Tibial nerve (tissue), 4 donors: ENCODE measurements at regions not wholly inside any gene's neighbourhood (a gene's known extent, or its start where the extent isn't known, plus 50 kb on each side); places are given as distances from the start of the nearest gene placed in this dataset.

Experiments
- DNase-seq, 2 donors: peaks; one replicate each; pipeline ENCODE4 v3.0.0-alpha.2; 2019; ENCODE audit warnings: low spot score in 2 of 2
- H3K27ac ChIP-seq, 4 donors: fragments of 200-600 bp; sonication (generic) in 3 of 4; one replicate each; pipeline ENCODE4 v1.5.1; 2017 to 2019; ENCODE audit warnings: mild to moderate bottlenecking in 1 of 4
- H3K27me3 ChIP-seq, 2 donors: fragments of 200-600 bp; sonication (generic) in 1 of 2; one replicate each; pipeline versions ENCODE4 v1.5.1 to v1.6.0; 2017 to 2019
- H3K36me3 ChIP-seq, 3 donors: fragments of 200-600 bp; sonication (generic); one replicate each; pipeline ENCODE4 v1.5.1; 2018 to 2019
- H3K4me1 ChIP-seq, 4 donors: fragments of 200-600 bp; sonication (generic) in 3 of 4; one replicate each; pipeline ENCODE4 v1.5.1; 2017 to 2019
- H3K4me3 ChIP-seq, 4 donors: fragments of 200-600 bp; sonication (generic) in 3 of 4; one replicate each; pipeline ENCODE4 v1.5.1; 2017 to 2019; ENCODE audit warnings: mild to moderate bottlenecking in 1 of 4, moderate library complexity in 1 of 4
- H3K9me3 ChIP-seq, 4 donors: fragments of 200-600 bp; sonication (generic) in 3 of 4; one replicate each; pipeline ENCODE4 v1.5.1; 2017 to 2019
- EP300 ChIP-seq, 2 donors: sonication (generic); formaldehyde crosslinking; IDR thresholded peaks; one replicate each; pipeline ENCODE4 v1.6.1; 2017; ENCODE audit warnings: antibody characterized with exemption in 2 of 2, mild to moderate bottlenecking in 1 of 2
- POLR2A ChIP-seq, 2 donors: fragments of 450-650 bp; IDR thresholded peaks; one replicate each; pipeline ENCODE4 v1.6.1; 2017; ENCODE audit warnings: antibody characterized with exemption in 2 of 2, mild to moderate bottlenecking in 2 of 2, moderate library complexity in 2 of 2
- WGBS, 2 donors: methylation state at CpG; one replicate each; pipeline ENCODE4 v1.1.5; 2018; 5-methylcytosine and 5-hydroxymethylcytosine counted together
- TF ChIP-seq, protein P1 (sequence below), 5 experiments: fragments of 200-600 bp in 3 of 5; fragments of 450-650 bp in 2 of 5; sonication (generic) in 3 of 5; IDR thresholded peaks; one replicate each; pipeline ENCODE4 v1.5.1; 2016 to 2019; ENCODE audit warnings: antibody characterized with exemption in 5 of 5, mild to moderate bottlenecking in 3 of 5, moderate library complexity in 2 of 5

DNA sequence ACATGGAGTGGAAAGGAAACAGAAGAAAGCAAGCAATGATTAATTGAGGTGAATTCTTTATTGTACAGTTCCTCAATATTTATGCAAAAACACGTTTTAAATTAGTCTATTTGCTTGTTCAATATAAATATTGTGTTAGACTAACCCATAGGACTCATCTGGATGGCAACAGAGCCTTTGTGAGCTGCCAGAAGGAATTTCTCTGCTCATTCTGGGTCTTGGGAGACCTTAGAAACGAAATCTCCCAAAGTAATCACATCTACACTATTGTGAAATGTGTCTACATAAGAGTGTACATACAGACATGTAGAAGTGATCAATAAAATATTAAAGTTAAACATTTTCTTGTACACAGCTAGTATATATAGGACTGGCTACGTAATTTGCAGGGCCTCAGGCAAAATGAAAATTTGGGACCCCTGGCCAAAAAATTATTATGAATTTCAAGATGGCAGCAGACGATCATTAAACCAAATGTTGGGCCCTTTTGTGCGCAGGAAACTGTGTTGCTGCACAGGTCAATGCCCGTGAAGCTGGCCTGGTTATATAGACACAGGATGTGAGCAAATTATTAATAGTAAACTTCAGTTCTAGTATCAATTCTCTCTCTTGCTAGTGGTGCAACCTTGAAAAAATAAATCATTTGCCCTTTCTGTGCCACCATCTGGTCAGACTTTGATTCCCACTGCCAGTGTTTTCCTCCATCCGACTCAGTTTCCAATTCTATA lies 83.3 kb downstream of the MINAR1 start:
- TF ChIP-seq, protein P1, sequence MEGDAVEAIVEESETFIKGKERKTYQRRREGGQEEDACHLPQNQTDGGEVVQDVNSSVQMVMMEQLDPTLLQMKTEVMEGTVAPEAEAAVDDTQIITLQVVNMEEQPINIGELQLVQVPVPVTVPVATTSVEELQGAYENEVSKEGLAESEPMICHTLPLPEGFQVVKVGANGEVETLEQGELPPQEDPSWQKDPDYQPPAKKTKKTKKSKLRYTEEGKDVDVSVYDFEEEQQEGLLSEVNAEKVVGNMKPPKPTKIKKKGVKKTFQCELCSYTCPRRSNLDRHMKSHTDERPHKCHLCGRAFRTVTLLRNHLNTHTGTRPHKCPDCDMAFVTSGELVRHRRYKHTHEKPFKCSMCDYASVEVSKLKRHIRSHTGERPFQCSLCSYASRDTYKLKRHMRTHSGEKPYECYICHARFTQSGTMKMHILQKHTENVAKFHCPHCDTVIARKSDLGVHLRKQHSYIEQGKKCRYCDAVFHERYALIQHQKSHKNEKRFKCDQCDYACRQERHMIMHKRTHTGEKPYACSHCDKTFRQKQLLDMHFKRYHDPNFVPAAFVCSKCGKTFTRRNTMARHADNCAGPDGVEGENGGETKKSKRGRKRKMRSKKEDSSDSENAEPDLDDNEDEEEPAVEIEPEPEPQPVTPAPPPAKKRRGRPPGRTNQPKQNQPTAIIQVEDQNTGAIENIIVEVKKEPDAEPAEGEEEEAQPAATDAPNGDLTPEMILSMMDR (IDR thresholded peaks at IDR 0.05) = no peak
- TF ChIP-seq POLR2A (IDR thresholded peaks at IDR 0.05) (no peak), EP300 (IDR thresholded peaks at IDR 0.05) (no peak)
- 74 to 77% methylated on average over 7 of the region's 7 CpGs for WGBS, 2 donors
- Histone ChIP-seq H3K4me1 (no peaks in the 10 kb centered on the region), H3K27ac (no peak overlapping the region), H3K9me3 (no peaks in the 10 kb centered on the region), H3K36me3 (no peaks in the 10 kb centered on the region), H3K27me3 (no peaks in the 10 kb centered on the region), H3K4me3 (no peak overlapping the region)
- no peak for DNase-seq

DNA sequence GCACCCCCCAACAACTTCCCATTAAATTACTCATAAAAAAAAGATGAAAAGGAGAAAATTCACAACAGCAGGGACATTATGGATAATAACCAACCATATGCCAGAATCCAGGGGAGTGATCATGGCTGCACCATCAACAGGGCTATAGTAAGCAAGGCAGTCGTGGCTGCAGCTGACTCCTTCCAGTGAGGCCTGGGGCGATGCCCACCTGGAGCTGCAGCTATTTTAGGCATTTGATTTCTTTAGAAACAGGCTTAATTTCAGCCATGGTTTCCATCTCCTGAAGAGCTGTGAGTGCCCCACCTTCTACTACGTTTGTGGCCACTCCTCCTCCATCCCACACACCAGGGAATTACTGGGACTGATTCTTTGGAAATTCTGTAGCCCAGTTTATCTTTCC lies 84.0 kb downstream of the MINAR1 start:
- WGBS, 2 donors = 60 to 62% methylated on average over 3 of the region's 3 CpGs
- Histone ChIP-seq H3K4me1 (no peaks in the 10 kb centered on the region), H3K36me3 (no peaks in the 10 kb centered on the region), H3K4me3 (no peak overlapping the region), H3K27ac (no peak overlapping the region), H3K27me3 (no peaks in the 10 kb centered on the region), H3K9me3 (no peaks in the 10 kb centered on the region)
- TF ChIP-seq EP300 (IDR thresholded peaks at IDR 0.05) (no peak), POLR2A (IDR thresholded peaks at IDR 0.05) (no peak)
- TF ChIP-seq, protein P1 (IDR thresholded peaks at IDR 0.05) = no peak
- no peak for DNase-seq

DNA sequence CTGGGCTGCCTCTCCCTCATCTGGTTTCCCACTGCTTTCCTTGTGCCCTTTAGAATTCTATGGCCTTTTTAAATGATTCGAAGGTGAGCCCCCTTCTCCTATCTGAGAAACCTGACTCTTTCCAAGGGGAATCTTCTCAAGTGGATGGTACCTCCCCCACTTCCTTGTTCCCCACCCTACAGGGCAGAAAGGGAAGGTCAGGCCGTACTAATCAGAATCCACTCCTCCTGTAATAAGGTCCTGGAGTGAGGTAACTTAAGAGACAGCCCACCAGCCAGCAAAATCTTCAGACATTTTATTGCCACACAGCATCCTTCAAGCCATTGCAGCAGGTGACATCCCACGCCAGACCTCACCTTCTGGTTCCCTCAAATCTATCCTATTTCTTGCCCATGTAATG lies 84.5 kb downstream of the MINAR1 start:
- no peaks in the 10 kb centered on the region for H3K4me1 ChIP-seq
- 68 to 72% methylated on average over 3 of the region's 3 CpGs for WGBS, 2 donors
- TF ChIP-seq EP300 (IDR thresholded peaks at IDR 0.05) = no peak
- TF ChIP-seq, protein P1 (IDR thresholded peaks at IDR 0.05) = no peak
- no peak for TF ChIP-seq POLR2A (IDR thresholded peaks at IDR 0.05)
- H3K27me3 ChIP-seq = no peaks in the 10 kb centered on the region
- H3K27ac ChIP-seq = no peak overlapping the region
- H3K36me3 ChIP-seq = no peaks in the 10 kb centered on the region
- no peaks in the 10 kb centered on the region for H3K9me3 ChIP-seq
- H3K4me3 ChIP-seq = no peak overlapping the region
- no peak for DNase-seq

DNA sequence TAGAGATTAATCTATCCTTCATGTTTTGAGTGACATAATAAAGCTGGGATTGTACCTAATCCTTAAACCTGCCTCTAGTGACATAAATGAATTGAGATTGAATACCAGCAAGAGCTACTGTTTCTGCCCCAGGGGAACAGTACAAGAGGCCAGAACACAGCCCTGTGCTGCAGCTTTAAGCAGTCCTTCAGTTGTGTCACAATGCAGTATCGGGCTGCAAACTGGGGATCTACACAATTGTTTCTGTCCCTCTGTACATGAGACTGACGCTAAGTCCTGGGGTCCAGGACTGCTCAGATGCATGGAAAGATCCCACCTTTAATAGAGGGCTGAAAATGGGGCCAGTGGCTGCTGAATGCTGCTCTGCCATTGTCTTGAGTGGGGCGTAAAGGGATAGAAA lies 87.5 kb downstream of the MINAR1 start:
- DNase-seq = no peak
- 76 to 82% methylated on average over 3 of the region's 3 CpGs for WGBS, 2 donors
- no peak overlapping the region for H3K4me3 ChIP-seq
- H3K9me3 ChIP-seq = no peaks in the 10 kb centered on the region
- H3K27ac ChIP-seq = no peak overlapping the region
- no peaks in the 10 kb centered on the region for H3K27me3 ChIP-seq
- H3K36me3 ChIP-seq = no peaks in the 10 kb centered on the region
- no peak for TF ChIP-seq POLR2A (IDR thresholded peaks at IDR 0.05)
- H3K4me1 ChIP-seq = no peaks in the 10 kb centered on the region

DNA sequence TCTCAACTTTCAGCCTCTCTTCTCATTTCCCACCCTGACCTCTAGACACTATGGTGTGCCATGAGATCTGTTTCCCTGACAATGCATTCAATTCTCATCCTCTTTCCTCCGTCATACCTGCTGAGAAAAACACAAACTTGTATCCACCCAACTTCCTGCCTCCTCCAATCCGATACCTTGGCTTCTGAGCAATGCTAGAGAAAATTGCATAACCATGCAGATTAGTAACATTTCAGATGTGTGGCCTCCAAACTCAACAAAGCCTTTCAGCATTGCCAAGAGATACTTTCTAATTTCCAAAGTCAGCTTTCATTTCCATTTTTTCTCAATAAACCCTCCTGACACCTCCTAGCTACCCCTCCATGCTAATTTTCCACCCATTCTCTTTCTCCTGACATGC lies 88.5 kb downstream of the MINAR1 start:
- Histone ChIP-seq H3K27ac (no peak overlapping the region), H3K36me3 (no peaks in the 10 kb centered on the region), H3K4me3 (no peak overlapping the region), H3K27me3 (no peaks in the 10 kb centered on the region), H3K9me3 (no peaks in the 10 kb centered on the region), H3K4me1 (no peaks in the 10 kb centered on the region)
- no peak for DNase-seq
- WGBS, 2 donors = 68 to 75% methylated on average over 2 of the region's 2 CpGs
- TF ChIP-seq, protein P1 (IDR thresholded peaks at IDR 0.05) = no peak
- TF ChIP-seq POLR2A (IDR thresholded peaks at IDR 0.05) = no peak
- no peak for TF ChIP-seq EP300 (IDR thresholded peaks at IDR 0.05)
